ENCODE measurements at regions not wholly inside any gene's neighbourhood (a gene's known extent, or its start where the extent isn't known, plus 50 kb on each side); places are given as distances from the start of the nearest gene placed in this dataset.

- TF ChIP-seq, protein P1, sequence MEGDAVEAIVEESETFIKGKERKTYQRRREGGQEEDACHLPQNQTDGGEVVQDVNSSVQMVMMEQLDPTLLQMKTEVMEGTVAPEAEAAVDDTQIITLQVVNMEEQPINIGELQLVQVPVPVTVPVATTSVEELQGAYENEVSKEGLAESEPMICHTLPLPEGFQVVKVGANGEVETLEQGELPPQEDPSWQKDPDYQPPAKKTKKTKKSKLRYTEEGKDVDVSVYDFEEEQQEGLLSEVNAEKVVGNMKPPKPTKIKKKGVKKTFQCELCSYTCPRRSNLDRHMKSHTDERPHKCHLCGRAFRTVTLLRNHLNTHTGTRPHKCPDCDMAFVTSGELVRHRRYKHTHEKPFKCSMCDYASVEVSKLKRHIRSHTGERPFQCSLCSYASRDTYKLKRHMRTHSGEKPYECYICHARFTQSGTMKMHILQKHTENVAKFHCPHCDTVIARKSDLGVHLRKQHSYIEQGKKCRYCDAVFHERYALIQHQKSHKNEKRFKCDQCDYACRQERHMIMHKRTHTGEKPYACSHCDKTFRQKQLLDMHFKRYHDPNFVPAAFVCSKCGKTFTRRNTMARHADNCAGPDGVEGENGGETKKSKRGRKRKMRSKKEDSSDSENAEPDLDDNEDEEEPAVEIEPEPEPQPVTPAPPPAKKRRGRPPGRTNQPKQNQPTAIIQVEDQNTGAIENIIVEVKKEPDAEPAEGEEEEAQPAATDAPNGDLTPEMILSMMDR (IDR thresholded peaks at IDR 0.05) = no peak
- TF ChIP-seq ZFX (IDR thresholded peaks at IDR 0.05; ENCODE audit: borderline replicate concordance) = no peak
Measured at GRCh38 chr5:116724971-116725370, 150.3 kb upstream of the SEMA6A start.

Measured in 22Rv1 (cell line).